Liver (tissue), 7 donors: ENCODE measurements at regions not wholly inside any gene's neighbourhood (a gene's known extent, or its start where the extent isn't known, plus 50 kb on each side); places are given as distances from the start of the nearest gene placed in this dataset.

ENCODE experiments used
- DNase-seq: peaks from one replicate; pipeline ENCODE4 v3.0.0-alpha.2; 2017; ENCODE audit warnings: low spot score
- H3K27ac ChIP-seq, 2 donors: one replicate each; pipeline ENCODE4 v1.7.0; 2013; ENCODE audit warnings: inconsistent platforms in 2 of 2, low read length in 2 of 2, control low read depth in 1 of 2, low read depth in 1 of 2, mild to moderate bottlenecking in 1 of 2
- H3K27me3 ChIP-seq, 4 donors: one replicate each; pipeline versions ENCODE4 v1.6.1 to v1.7.0; 2013; ENCODE audit warnings: low read length in 3 of 4, inconsistent platforms in 1 of 4, mild to moderate bottlenecking in 1 of 4, moderate library complexity in 1 of 4; ENCODE audit not compliant: control insufficient read depth in 4 of 4, insufficient read depth in 4 of 4
- H3K36me3 ChIP-seq, 4 donors: one replicate each; pipeline versions ENCODE4 v1.6.1 to v1.7.0; 2013; ENCODE audit warnings: low read length in 3 of 4, mild to moderate bottlenecking in 3 of 4, low read depth in 1 of 4, moderate library complexity in 1 of 4; ENCODE audit not compliant: control insufficient read depth in 4 of 4, insufficient read depth in 3 of 4
- H3K4me1 ChIP-seq, 4 donors: one replicate each; pipeline versions ENCODE4 v1.6.1 to v1.7.0; 2013; ENCODE audit warnings: low read length in 3 of 4, mild to moderate bottlenecking in 3 of 4, moderate library complexity in 1 of 4; ENCODE audit not compliant: control insufficient read depth in 4 of 4, insufficient read depth in 4 of 4
- H3K4me3 ChIP-seq, 3 donors: one replicate each; pipeline versions ENCODE4 v1.6.1 to v1.7.0; 2013; ENCODE audit warnings: low read length in 3 of 3, control low read depth in 1 of 3, low read depth in 1 of 3, mild to moderate bottlenecking in 1 of 3
- H3K9ac ChIP-seq, 2 donors: one replicate each; pipeline ENCODE4 v1.7.0; 2013; ENCODE audit warnings: low read length in 2 of 2, mild to moderate bottlenecking in 2 of 2, moderate library complexity in 2 of 2, control low read depth in 1 of 2, low read depth in 1 of 2
- H3K9me3 ChIP-seq, 4 donors: one replicate each; pipeline versions ENCODE4 v1.6.1 to v1.7.0; 2013; ENCODE audit warnings: low read length in 3 of 4; ENCODE audit not compliant: control insufficient read depth in 4 of 4
- EGR1 ChIP-seq, 2 donors: IDR thresholded peaks; 2 replicates each; pipeline ENCODE4 v1.6.1; 2016 to 2018; ENCODE audit warnings: antibody characterized with exemption in 2 of 2, low read depth in 2 of 2
- FOXA1 ChIP-seq: IDR thresholded peaks from 2 replicates; pipeline ENCODE4 v1.6.1; 2016; ENCODE audit warnings: antibody characterized with exemption
- FOXA2 ChIP-seq: IDR thresholded peaks from 2 replicates; pipeline ENCODE4 v1.6.1; 2016; ENCODE audit warnings: antibody characterized with exemption
- JUND ChIP-seq, 2 donors: IDR thresholded peaks; 2 replicates each; pipeline ENCODE4 v1.6.1; 2016; ENCODE audit warnings: antibody characterized with exemption in 2 of 2
- NR2F2 ChIP-seq: IDR thresholded peaks from 2 replicates; pipeline ENCODE4 v1.6.1; 2016; ENCODE audit warnings: antibody characterized with exemption
- RXRA ChIP-seq, 2 donors: IDR thresholded peaks; 2 replicates each; pipeline ENCODE4 v1.6.1; 2017 to 2018; ENCODE audit warnings: antibody characterized with exemption in 2 of 2, mild to moderate bottlenecking in 1 of 2
- TAF1 ChIP-seq: conservative IDR thresholded peaks from 2 replicates; pipeline ENCODE4 v1.6.1; 2016; ENCODE audit warnings: antibody characterized with exemption, mild to moderate bottlenecking
- YY1 ChIP-seq: IDR thresholded peaks from 2 replicates; pipeline ENCODE4 v1.6.1; 2016; ENCODE audit warnings: antibody characterized with exemption, mild to moderate bottlenecking
- TF ChIP-seq, protein P1 (sequence below): IDR thresholded peaks from 2 replicates; pipeline ENCODE4 v1.6.1; 2016; ENCODE audit warnings: antibody characterized with exemption, mild to moderate bottlenecking
- TF ChIP-seq, protein P2 (sequence below): IDR thresholded peaks from 2 replicates; pipeline ENCODE4 v1.6.1; 2016; ENCODE audit warnings: antibody characterized with exemption
- TF ChIP-seq, protein P3 (sequence below): fragments of 150-350 bp; IDR thresholded peaks from 2 replicates; pipeline ENCODE4 v1.5.1; 2017; ENCODE audit warnings: improper control_type of control experiment, low read depth, low read length; ENCODE audit not compliant: missing input control
- donor health status: healthy.
- donor health status: healthy.
- donor health status: healthy.
- donor health status: healthy.

DNA sequence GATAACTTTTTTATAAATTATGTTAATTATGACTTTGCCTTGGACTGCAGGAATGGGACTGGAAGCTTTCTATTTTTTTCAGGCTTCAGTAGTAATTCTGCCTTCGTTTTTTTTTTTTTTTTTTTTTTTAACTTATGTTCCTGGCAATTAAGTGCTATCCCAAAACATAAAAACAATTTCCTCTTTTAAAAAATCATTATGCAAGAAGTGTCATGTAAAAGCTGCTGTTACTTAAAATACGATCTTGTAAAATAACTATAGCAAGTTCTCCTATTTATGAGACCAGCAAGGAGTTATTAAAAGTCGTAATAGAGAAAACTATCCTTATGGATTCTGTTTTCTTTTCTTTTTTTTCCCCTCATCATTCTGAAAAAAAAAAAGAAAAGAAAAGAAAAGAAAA, 106.6 kb upstream of the FOXN2 start (continued):
- TF ChIP-seq, protein P1, sequence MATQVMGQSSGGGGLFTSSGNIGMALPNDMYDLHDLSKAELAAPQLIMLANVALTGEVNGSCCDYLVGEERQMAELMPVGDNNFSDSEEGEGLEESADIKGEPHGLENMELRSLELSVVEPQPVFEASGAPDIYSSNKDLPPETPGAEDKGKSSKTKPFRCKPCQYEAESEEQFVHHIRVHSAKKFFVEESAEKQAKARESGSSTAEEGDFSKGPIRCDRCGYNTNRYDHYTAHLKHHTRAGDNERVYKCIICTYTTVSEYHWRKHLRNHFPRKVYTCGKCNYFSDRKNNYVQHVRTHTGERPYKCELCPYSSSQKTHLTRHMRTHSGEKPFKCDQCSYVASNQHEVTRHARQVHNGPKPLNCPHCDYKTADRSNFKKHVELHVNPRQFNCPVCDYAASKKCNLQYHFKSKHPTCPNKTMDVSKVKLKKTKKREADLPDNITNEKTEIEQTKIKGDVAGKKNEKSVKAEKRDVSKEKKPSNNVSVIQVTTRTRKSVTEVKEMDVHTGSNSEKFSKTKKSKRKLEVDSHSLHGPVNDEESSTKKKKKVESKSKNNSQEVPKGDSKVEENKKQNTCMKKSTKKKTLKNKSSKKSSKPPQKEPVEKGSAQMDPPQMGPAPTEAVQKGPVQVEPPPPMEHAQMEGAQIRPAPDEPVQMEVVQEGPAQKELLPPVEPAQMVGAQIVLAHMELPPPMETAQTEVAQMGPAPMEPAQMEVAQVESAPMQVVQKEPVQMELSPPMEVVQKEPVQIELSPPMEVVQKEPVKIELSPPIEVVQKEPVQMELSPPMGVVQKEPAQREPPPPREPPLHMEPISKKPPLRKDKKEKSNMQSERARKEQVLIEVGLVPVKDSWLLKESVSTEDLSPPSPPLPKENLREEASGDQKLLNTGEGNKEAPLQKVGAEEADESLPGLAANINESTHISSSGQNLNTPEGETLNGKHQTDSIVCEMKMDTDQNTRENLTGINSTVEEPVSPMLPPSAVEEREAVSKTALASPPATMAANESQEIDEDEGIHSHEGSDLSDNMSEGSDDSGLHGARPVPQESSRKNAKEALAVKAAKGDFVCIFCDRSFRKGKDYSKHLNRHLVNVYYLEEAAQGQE = no peak
- TF ChIP-seq, protein P2, sequence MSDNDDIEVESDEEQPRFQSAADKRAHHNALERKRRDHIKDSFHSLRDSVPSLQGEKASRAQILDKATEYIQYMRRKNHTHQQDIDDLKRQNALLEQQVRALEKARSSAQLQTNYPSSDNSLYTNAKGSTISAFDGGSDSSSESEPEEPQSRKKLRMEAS = no peak
- TF ChIP-seq TAF1 (no peak), YY1 (no peak), FOXA1 (no peak), FOXA2 (no peak), RXRA (IDR thresholded peaks at IDR 0.05) (no peak), NR2F2 (no peak), JUND (IDR thresholded peaks at IDR 0.05) (no peak)

DNA sequence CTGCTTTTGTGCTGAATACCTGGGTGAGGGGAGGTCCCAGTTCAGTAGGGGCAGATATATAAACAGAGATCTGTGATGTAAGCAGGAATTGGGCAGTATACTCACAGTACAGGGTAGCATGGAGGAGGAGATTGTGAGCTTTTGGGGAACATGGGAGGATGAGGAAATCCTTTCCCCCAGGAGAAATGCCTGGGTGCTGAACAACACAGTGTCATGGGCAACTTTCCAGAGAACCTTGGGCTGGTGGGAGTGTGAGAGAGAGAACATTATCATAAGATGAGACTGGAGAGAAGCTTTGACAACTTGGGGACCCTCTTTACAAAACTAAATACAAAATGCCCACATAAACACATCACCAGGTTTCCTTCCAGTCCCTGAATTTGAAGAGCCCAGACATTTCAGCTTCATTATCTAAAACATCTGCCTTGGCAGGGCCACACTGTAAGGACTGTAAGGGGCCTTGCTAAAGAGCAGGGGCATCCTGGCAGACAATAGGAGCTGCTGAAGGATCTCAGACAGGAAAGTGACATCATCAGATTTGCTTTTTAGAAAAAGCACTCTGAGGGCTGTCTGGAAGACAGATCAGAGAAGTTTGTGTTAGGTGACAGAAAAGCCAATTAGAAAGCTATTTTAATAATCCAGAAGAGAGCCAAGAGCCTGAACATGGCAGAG, 105.1 kb upstream of the FOXN2 start:
- Histone ChIP-seq H3K4me1 (peaks cover 0 to 13% (median 0%) of the 10 kb centered on the region in 4 donors), H3K9ac (no peak overlapping the region), H3K36me3 (no peaks in the 10 kb centered on the region), H3K27me3 (no peaks in the 10 kb centered on the region), H3K9me3 (no peaks in the 10 kb centered on the region), H3K27ac (no peak overlapping the region), H3K4me3 (no peak overlapping the region)
- TF ChIP-seq, protein P1 = no peak
- TF ChIP-seq FOXA1 (no peak), EGR1 (IDR thresholded peaks at IDR 0.05; ENCODE audit: low read depth in 2 of 2) (no peak), YY1 (no peak)
- TF ChIP-seq, protein P3, sequence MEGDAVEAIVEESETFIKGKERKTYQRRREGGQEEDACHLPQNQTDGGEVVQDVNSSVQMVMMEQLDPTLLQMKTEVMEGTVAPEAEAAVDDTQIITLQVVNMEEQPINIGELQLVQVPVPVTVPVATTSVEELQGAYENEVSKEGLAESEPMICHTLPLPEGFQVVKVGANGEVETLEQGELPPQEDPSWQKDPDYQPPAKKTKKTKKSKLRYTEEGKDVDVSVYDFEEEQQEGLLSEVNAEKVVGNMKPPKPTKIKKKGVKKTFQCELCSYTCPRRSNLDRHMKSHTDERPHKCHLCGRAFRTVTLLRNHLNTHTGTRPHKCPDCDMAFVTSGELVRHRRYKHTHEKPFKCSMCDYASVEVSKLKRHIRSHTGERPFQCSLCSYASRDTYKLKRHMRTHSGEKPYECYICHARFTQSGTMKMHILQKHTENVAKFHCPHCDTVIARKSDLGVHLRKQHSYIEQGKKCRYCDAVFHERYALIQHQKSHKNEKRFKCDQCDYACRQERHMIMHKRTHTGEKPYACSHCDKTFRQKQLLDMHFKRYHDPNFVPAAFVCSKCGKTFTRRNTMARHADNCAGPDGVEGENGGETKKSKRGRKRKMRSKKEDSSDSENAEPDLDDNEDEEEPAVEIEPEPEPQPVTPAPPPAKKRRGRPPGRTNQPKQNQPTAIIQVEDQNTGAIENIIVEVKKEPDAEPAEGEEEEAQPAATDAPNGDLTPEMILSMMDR = no peak
- TF ChIP-seq, protein P2 = no peak
- no peak for DNase-seq
